Esophagus squamous epithelium (tissue), 4 donors: ENCODE measurements at regions not wholly inside any gene's neighbourhood (a gene's known extent, or its start where the extent isn't known, plus 50 kb on each side); places are given as distances from the start of the nearest gene placed in this dataset.

Source experiments
- CTCF ChIP-seq, 6 experiments: fragments of 450-650 bp in 4 of 6; fragments of 200-600 bp in 2 of 6; sonication (generic) in 2 of 6; IDR thresholded peaks; one replicate each; pipeline ENCODE4 v1.5.1; 2016 to 2019; ENCODE audit warnings: antibody characterized with exemption in 6 of 6, mild to moderate bottlenecking in 4 of 6, moderate library complexity in 4 of 6
- POLR2A ChIP-seq, 4 donors: fragments of 450-650 bp; IDR thresholded peaks; one replicate each; pipeline ENCODE4 v1.6.1; 2017; ENCODE audit warnings: antibody characterized with exemption in 4 of 4, mild to moderate bottlenecking in 4 of 4, moderate library complexity in 3 of 4

GRCh38 chr5:2439608-2440007, 311.9 kb downstream of the IRX2 start:
- no peak for TF ChIP-seq CTCF (IDR thresholded peaks at IDR 0.05)
- TF ChIP-seq POLR2A (IDR thresholded peaks at IDR 0.05) = no peak
